GM18858 (cell line): ENCODE measurements at regions not wholly inside any gene's neighbourhood (a gene's known extent, or its start where the extent isn't known, plus 50 kb on each side); places are given as distances from the start of the nearest gene placed in this dataset.

Experiments used
- ATAC-seq: cut with Tn5 transposase; IDR thresholded peaks from one replicate; pipeline ENCODE4 v1.9.1; 2021; ENCODE audit not compliant: unreplicated experiment

- ATAC-seq: no peak
Measured at GRCh38 chrX:51798701-51799100, 55.5 kb downstream of the GSPT2 start.

- ATAC-seq: peak; percentile 84
Measured at GRCh38 chrX:51802917-51803688, 59.9 kb downstream of the GSPT2 start.

- no peak for ATAC-seq
Measured at GRCh38 chrX:51803833-51804232, 60.6 kb downstream of the GSPT2 start.

DNA sequence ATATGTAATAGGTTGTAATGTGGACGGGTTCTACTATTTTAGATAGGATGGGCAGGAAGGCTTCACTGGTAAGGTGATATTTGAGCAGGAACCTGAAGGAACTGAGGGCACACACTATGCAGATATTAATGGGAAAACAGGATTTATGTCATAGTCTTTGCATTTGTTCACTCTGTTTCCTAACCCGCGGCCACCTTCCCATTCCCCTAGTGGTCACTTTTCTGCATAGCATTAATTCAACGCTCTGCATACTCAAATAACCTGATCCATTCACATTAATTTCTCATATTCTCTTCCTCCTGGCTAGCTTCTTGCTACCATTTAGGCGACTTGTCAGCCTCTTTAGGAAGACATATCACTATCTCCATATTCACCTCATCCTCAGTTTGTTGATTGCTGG lies 61.5 kb downstream of the GSPT2 start:
- no peak for ATAC-seq

DNA sequence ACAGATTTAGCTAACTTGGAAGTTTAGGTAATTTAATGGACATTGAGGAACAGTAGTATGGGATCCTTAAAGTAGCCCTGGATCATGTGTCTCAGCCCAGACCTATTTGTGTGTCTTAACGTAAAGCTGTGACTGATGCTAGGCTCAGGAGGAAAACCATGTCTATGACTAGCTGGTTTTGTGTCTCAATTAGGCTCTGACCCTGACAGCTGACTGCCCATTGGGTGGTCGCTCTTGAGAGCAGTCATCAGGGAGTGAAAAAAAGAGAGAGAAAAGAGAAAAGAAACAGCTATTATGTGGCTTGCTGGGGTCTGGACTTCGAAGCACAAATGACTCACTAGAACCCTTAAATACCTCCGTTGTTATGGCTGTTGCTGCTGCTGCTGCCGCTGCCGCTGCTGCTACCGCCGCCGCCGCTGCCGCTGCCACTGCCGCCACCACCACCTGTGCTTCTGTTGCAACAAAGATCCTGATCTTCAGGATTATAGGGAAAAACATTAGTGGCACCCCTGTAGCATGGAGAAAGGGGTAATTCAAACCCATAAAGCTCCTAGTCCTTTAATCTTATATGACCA lies 70.7 kb downstream of the GSPT2 start:
- ATAC-seq: no peak

DNA sequence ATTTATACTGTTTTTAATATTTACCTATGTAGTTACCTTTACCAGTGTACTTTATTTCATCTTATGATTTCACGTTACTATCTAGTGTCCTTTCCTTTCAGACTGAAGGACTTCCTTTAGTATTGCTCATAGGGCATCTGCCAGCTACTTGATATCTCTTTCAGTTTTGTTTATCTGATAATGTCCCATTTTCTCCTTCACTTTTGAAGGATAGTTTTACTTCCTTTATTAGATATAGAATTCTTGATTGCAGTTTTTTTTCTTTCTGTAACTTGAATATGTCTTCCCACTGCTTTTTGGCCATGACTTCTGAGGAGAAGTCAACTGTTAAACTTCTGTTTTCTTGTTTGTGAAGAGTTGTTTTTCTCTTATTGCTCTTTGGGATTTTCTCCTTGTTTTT lies 69.4 kb upstream of the MAGED1 start:
- no peak for ATAC-seq

- ATAC-seq: no peak
Measured at GRCh38 chrX:51825436-51825835, 68.0 kb upstream of the MAGED1 start.

- no peak for ATAC-seq
Measured at GRCh38 chrX:51834076-51834475, 59.3 kb upstream of the MAGED1 start.

- no peak for ATAC-seq
Measured at GRCh38 chrX:51836823-51837222, 56.6 kb upstream of the MAGED1 start.

DNA sequence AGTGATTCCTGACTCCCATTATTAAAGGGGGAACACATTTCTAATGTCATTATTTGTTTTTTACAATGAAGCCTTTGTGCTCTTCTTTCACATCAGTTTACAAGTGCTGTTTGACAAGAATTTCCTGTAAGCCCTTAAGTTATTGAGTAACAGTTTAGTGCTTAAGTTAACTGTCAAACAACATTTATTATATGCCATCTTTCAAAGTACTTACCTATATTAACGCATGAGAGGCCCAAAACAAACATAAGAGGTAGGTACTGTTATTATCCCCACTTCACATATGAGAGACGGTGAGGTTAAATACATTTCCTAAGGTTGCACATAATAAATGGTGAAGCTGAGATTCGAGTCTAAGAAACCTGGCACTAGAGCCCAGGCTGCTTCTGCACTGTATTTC lies 56.0 kb upstream of the MAGED1 start:
- no peak for ATAC-seq

GRCh38 chrX:51837921-51838320 lies 55.5 kb upstream of the MAGED1 start:
- ATAC-seq: no peak
